Liver (tissue), 8 donors: ENCODE measurements at regions not wholly inside any gene's neighbourhood (a gene's known extent, or its start where the extent isn't known, plus 50 kb on each side); places are given as distances from the start of the nearest gene placed in this dataset.

ENCODE experiments used
- DNase-seq: peaks from one replicate; pipeline ENCODE4 v3.0.0-alpha.2; 2017; ENCODE audit warnings: low spot score
- H3K27ac ChIP-seq, 2 donors: one replicate each; pipeline ENCODE4 v1.7.0; 2013; ENCODE audit warnings: inconsistent platforms in 2 of 2, low read length in 2 of 2, control low read depth in 1 of 2, low read depth in 1 of 2, mild to moderate bottlenecking in 1 of 2
- H3K27me3 ChIP-seq, 4 donors: one replicate each; pipeline versions ENCODE4 v1.6.1 to v1.7.0; 2013; ENCODE audit warnings: low read length in 3 of 4, inconsistent platforms in 1 of 4, mild to moderate bottlenecking in 1 of 4, moderate library complexity in 1 of 4; ENCODE audit not compliant: control insufficient read depth in 4 of 4, insufficient read depth in 4 of 4
- H3K36me3 ChIP-seq, 4 donors: one replicate each; pipeline versions ENCODE4 v1.6.1 to v1.7.0; 2013; ENCODE audit warnings: low read length in 3 of 4, mild to moderate bottlenecking in 3 of 4, low read depth in 1 of 4, moderate library complexity in 1 of 4; ENCODE audit not compliant: control insufficient read depth in 4 of 4, insufficient read depth in 3 of 4
- H3K4me1 ChIP-seq, 4 donors: one replicate each; pipeline versions ENCODE4 v1.6.1 to v1.7.0; 2013; ENCODE audit warnings: low read length in 3 of 4, mild to moderate bottlenecking in 3 of 4, moderate library complexity in 1 of 4; ENCODE audit not compliant: control insufficient read depth in 4 of 4, insufficient read depth in 4 of 4
- H3K4me3 ChIP-seq, 3 donors: one replicate each; pipeline versions ENCODE4 v1.6.1 to v1.7.0; 2013; ENCODE audit warnings: low read length in 3 of 3, control low read depth in 1 of 3, low read depth in 1 of 3, mild to moderate bottlenecking in 1 of 3
- H3K9ac ChIP-seq, 2 donors: one replicate each; pipeline ENCODE4 v1.7.0; 2013; ENCODE audit warnings: low read length in 2 of 2, mild to moderate bottlenecking in 2 of 2, moderate library complexity in 2 of 2, control low read depth in 1 of 2, low read depth in 1 of 2
- H3K9me3 ChIP-seq, 4 donors: one replicate each; pipeline versions ENCODE4 v1.6.1 to v1.7.0; 2013; ENCODE audit warnings: low read length in 3 of 4; ENCODE audit not compliant: control insufficient read depth in 4 of 4
- ATF3 ChIP-seq: IDR thresholded peaks from 2 replicates; pipeline ENCODE4 v1.6.1; 2016; ENCODE audit warnings: antibody characterized with exemption
- CTCF ChIP-seq: fragments of 150-350 bp; IDR thresholded peaks from 2 replicates; pipeline ENCODE4 v1.5.1; 2017; ENCODE audit warnings: improper control_type of control experiment, low read depth, low read length; ENCODE audit not compliant: missing input control
- EGR1 ChIP-seq, 2 donors: IDR thresholded peaks; 2 replicates each; pipeline ENCODE4 v1.6.1; 2016 to 2018; ENCODE audit warnings: antibody characterized with exemption in 2 of 2, low read depth in 2 of 2
- FOXA1 ChIP-seq: IDR thresholded peaks from 2 replicates; pipeline ENCODE4 v1.6.1; 2016; ENCODE audit warnings: antibody characterized with exemption
- FOXA2 ChIP-seq: IDR thresholded peaks from 2 replicates; pipeline ENCODE4 v1.6.1; 2016; ENCODE audit warnings: antibody characterized with exemption
- GABPA ChIP-seq, 2 donors: IDR thresholded peaks in 1 of 2; conservative IDR thresholded peaks in 1 of 2; 2 replicates each; pipeline ENCODE4 v1.6.1; 2016; ENCODE audit warnings: antibody characterized with exemption in 2 of 2, mild to moderate bottlenecking in 1 of 2, moderate library complexity in 1 of 2
- HNF4A ChIP-seq, 2 donors: conservative IDR thresholded peaks; 2 replicates each; pipeline ENCODE4 v1.6.1; 2016; ENCODE audit warnings: antibody characterized with exemption in 2 of 2, mild to moderate bottlenecking in 2 of 2
- HNF4G ChIP-seq: IDR thresholded peaks from 2 replicates; pipeline ENCODE4 v1.6.1; 2016; ENCODE audit warnings: antibody characterized with exemption
- JUND ChIP-seq, 2 donors: IDR thresholded peaks; 2 replicates each; pipeline ENCODE4 v1.6.1; 2016; ENCODE audit warnings: antibody characterized with exemption in 2 of 2
- MAX ChIP-seq: IDR thresholded peaks from 2 replicates; pipeline ENCODE4 v1.6.1; 2016; ENCODE audit warnings: antibody characterized with exemption
- NR2F2 ChIP-seq: IDR thresholded peaks from 2 replicates; pipeline ENCODE4 v1.6.1; 2016; ENCODE audit warnings: antibody characterized with exemption
- RAD21 ChIP-seq, 2 donors: IDR thresholded peaks; 2 replicates each; pipeline ENCODE4 v1.6.1; 2016; ENCODE audit warnings: antibody characterized with exemption in 2 of 2, mild to moderate bottlenecking in 2 of 2
- REST ChIP-seq: IDR thresholded peaks from 2 replicates; pipeline ENCODE4 v1.6.1; 2016; ENCODE audit warnings: antibody characterized with exemption, mild to moderate bottlenecking
- RXRA ChIP-seq, 2 donors: IDR thresholded peaks; 2 replicates each; pipeline ENCODE4 v1.6.1; 2017 to 2018; ENCODE audit warnings: antibody characterized with exemption in 2 of 2, mild to moderate bottlenecking in 1 of 2
- SP1 ChIP-seq: IDR thresholded peaks from 2 replicates; pipeline ENCODE4 v1.6.1; 2018; ENCODE audit warnings: antibody characterized with exemption, mild to moderate bottlenecking
- TAF1 ChIP-seq: conservative IDR thresholded peaks from 2 replicates; pipeline ENCODE4 v1.6.1; 2016; ENCODE audit warnings: antibody characterized with exemption, mild to moderate bottlenecking
- YY1 ChIP-seq: IDR thresholded peaks from 2 replicates; pipeline ENCODE4 v1.6.1; 2016; ENCODE audit warnings: antibody characterized with exemption, mild to moderate bottlenecking
- ZBTB33 ChIP-seq: IDR thresholded peaks from 2 replicates; pipeline ENCODE4 v1.6.1; 2016; ENCODE audit warnings: antibody characterized with exemption
- WGBS: extraction: QIAGEN DNeasy Blood & Tissue Kit; methylation state at CpG from one replicate; pipeline ENCODE4 v1.1.7; 2013; 5-methylcytosine and 5-hydroxymethylcytosine counted together
- donor health status: healthy.
- donor health status: healthy.
- donor health status: healthy.
- donor health status: healthy.
- donor health status: healthy.

GRCh38 chr2:212665948-212666347 is 127.3 kb upstream of the ERBB4 start:
- no peak overlapping the region for H3K27ac ChIP-seq
- whole genome bisulfite sequencing, result 72% methylated on average over 1 of the region's 1 CpG
- H3K9ac ChIP-seq, result no peak overlapping the region
- no peak overlapping the region for H3K4me3 ChIP-seq
- H3K27me3 ChIP-seq, result no peaks in the 10 kb centered on the region
- TF ChIP-seq REST (no peak), JUND (IDR thresholded peaks at IDR 0.05) (no peak), ZBTB33 (no peak), SP1 (no peak), TAF1 (no peak), MAX (no peak), HNF4G (no peak), FOXA2 (no peak), CTCF (no peak), NR2F2 (no peak), FOXA1 (no peak), RAD21 (IDR thresholded peaks at IDR 0.05) (no peak), YY1 (no peak), RXRA (IDR thresholded peaks at IDR 0.05) (no peak), EGR1 (IDR thresholded peaks at IDR 0.05; ENCODE audit: low read depth in 2 of 2) (no peak), GABPA (IDR thresholded peaks at IDR 0.05 in 1 of 2, conservative IDR thresholded peaks at IDR 0.05 in 1 of 2) (no peak), ATF3 (no peak), HNF4A (conservative IDR thresholded peaks at IDR 0.05) (no peak)
- H3K9me3 ChIP-seq, result no peaks in the 10 kb centered on the region
- H3K4me1 ChIP-seq, result no peaks in the 10 kb centered on the region
- no peaks in the 10 kb centered on the region for H3K36me3 ChIP-seq
- DNase-seq, result no peak

- H3K36me3 ChIP-seq, result no peaks in the 10 kb centered on the region
- TF ChIP-seq YY1 (no peak), RAD21 (IDR thresholded peaks at IDR 0.05) (no peak)
- 39% methylated on average over 3 of the region's 3 CpGs for WGBS
- H3K4me3 ChIP-seq, result no peak overlapping the region
- H3K9ac ChIP-seq, result no peak overlapping the region
- peaks cover 0 to 4% (median 0%) of the 10 kb centered on the region in 4 donors for H3K27me3 ChIP-seq
- no peaks in the 10 kb centered on the region for H3K9me3 ChIP-seq
- DNase-seq, result no peak
- H3K27ac ChIP-seq, result no peak overlapping the region
- H3K4me1 ChIP-seq, result no peaks in the 10 kb centered on the region
Measured at GRCh38 chr2:212659441-212659840, 120.8 kb upstream of the ERBB4 start.
